ENCODE measurements at regions not wholly inside any gene's neighbourhood (a gene's known extent, or its start where the extent isn't known, plus 50 kb on each side); places are given as distances from the start of the nearest gene placed in this dataset.
"Not testable (repeated sequence)": the region's sequence is repeated elsewhere in the genome, so short reads cannot be mapped to it uniquely, and the experiment has no call there.

- DNase-seq = no peak
Observed at GRCh38 chr12:70008944-70009343, 183.9 kb downstream of the MYRFL start.

- DNase-seq = no peak
Observed at GRCh38 chr12:70011353-70011752, 186.3 kb downstream of the MYRFL start.

- not testable (repeated sequence) for DNase-seq
Observed at GRCh38 chr12:70013016-70013415, 188.0 kb downstream of the MYRFL start.

- DNase-seq = no peak
Observed at GRCh38 chr12:70028515-70028914, 203.5 kb downstream of the MYRFL start.

GRCh38 chr12:70028918-70029317 lies 203.9 kb downstream of the MYRFL start:
- DNase-seq = no peak

- no peak for DNase-seq
Observed at GRCh38 chr12:70031046-70031445, 206.0 kb downstream of the MYRFL start.

GRCh38 chr12:70032076-70032475 lies 207.0 kb downstream of the MYRFL start:
- no peak for DNase-seq

- no peak for DNase-seq
Observed at GRCh38 chr12:70033310-70033709, 208.3 kb downstream of the MYRFL start.

- DNase-seq = no peak
Observed at GRCh38 chr12:70040141-70040540, 203.1 kb upstream of the CNOT2 start.

- no peak for DNase-seq
Observed at GRCh38 chr12:70042675-70043074, 200.6 kb upstream of the CNOT2 start.

GRCh38 chr12:70043490-70044138 lies 199.6 kb upstream of the CNOT2 start:
- DNase-seq = no peak

- DNase-seq = no peak
Observed at GRCh38 chr12:70044167-70044566, 199.1 kb upstream of the CNOT2 start.

GRCh38 chr12:70045036-70045435 lies 198.2 kb upstream of the CNOT2 start:
- no peak for DNase-seq

- DNase-seq = no peak
Observed at GRCh38 chr12:70045514-70045913, 197.7 kb upstream of the CNOT2 start.

GRCh38 chr12:70048521-70049250 lies 194.5 kb upstream of the CNOT2 start:
- DNase-seq = no peak

- peak in 1 of 2 experiments; percentile 22 for DNase-seq
Observed at GRCh38 chr12:70049596-70050360, 193.5 kb upstream of the CNOT2 start.

- no peak for DNase-seq
Observed at GRCh38 chr12:70052476-70052875, 190.8 kb upstream of the CNOT2 start.

GRCh38 chr12:70052931-70053497 lies 190.2 kb upstream of the CNOT2 start:
- DNase-seq = no peak

- DNase-seq = no peak
Observed at GRCh38 chr12:70059373-70059772, 183.9 kb upstream of the CNOT2 start.

- no peak for DNase-seq
Observed at GRCh38 chr12:70060634-70061033, 182.6 kb upstream of the CNOT2 start.

GRCh38 chr12:70068743-70069142 lies 174.5 kb upstream of the CNOT2 start:
- DNase-seq = no peak

GRCh38 chr12:70069221-70070105 lies 173.8 kb upstream of the CNOT2 start:
- DNase-seq = no peak
